ENCODE measurements at regions not wholly inside any gene's neighbourhood (a gene's known extent, or its start where the extent isn't known, plus 50 kb on each side); places are given as distances from the start of the nearest gene placed in this dataset.

DNA sequence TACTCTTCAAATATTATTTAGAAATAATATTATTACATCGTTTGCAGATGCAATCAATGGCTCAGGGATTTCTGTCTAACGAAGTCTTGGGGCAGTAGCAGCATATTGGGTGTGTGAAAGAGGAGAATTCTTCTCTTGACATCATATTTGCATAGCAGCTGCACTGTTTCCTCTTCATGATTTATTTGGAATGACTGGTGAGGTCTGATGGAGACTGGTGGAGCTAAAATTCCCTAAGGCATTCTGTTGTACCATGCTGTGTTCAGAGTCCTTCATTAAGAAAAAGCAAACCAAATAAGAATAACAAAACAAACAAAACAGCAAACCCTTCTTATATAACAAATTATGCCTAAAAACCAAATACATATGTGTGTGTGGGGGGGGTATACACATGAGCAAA is 177.6 kb downstream of the DIRAS2 start:
- TF ChIP-seq, protein P1, sequence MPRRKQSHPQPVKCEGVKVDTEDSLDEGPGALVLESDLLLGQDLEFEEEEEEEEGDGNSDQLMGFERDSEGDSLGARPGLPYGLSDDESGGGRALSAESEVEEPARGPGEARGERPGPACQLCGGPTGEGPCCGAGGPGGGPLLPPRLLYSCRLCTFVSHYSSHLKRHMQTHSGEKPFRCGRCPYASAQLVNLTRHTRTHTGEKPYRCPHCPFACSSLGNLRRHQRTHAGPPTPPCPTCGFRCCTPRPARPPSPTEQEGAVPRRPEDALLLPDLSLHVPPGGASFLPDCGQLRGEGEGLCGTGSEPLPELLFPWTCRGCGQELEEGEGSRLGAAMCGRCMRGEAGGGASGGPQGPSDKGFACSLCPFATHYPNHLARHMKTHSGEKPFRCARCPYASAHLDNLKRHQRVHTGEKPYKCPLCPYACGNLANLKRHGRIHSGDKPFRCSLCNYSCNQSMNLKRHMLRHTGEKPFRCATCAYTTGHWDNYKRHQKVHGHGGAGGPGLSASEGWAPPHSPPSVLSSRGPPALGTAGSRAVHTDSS (tag by site-specific recombination; IDR thresholded peaks at IDR 0.05), result no peak
- TF ChIP-seq PRDM1 (tag by site-specific recombination; IDR thresholded peaks at IDR 0.05), result no peak
- no peak for TF ChIP-seq ZFP37 (tag by site-specific recombination; IDR thresholded peaks at IDR 0.05)
- TF ChIP-seq, protein P2, sequence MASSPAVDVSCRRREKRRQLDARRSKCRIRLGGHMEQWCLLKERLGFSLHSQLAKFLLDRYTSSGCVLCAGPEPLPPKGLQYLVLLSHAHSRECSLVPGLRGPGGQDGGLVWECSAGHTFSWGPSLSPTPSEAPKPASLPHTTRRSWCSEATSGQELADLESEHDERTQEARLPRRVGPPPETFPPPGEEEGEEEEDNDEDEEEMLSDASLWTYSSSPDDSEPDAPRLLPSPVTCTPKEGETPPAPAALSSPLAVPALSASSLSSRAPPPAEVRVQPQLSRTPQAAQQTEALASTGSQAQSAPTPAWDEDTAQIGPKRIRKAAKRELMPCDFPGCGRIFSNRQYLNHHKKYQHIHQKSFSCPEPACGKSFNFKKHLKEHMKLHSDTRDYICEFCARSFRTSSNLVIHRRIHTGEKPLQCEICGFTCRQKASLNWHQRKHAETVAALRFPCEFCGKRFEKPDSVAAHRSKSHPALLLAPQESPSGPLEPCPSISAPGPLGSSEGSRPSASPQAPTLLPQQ (tag by site-specific recombination; IDR thresholded peaks at IDR 0.05), result no peak
- TF ChIP-seq ZNF768 (tag by site-specific recombination; IDR thresholded peaks at IDR 0.05), result no peak
- TF ChIP-seq KLF7 (tag by site-specific recombination; IDR thresholded peaks at IDR 0.05; ENCODE audit: borderline replicate concordance), result no peak
- TF ChIP-seq EGR2 (tag by site-specific recombination; IDR thresholded peaks at IDR 0.05; ENCODE audit: low read depth), result no peak
- no peak for TF ChIP-seq ZNF292 (tag by site-specific recombination; IDR thresholded peaks at IDR 0.05; ENCODE audit: borderline replicate concordance, low read depth)
- TF ChIP-seq, protein P3, sequence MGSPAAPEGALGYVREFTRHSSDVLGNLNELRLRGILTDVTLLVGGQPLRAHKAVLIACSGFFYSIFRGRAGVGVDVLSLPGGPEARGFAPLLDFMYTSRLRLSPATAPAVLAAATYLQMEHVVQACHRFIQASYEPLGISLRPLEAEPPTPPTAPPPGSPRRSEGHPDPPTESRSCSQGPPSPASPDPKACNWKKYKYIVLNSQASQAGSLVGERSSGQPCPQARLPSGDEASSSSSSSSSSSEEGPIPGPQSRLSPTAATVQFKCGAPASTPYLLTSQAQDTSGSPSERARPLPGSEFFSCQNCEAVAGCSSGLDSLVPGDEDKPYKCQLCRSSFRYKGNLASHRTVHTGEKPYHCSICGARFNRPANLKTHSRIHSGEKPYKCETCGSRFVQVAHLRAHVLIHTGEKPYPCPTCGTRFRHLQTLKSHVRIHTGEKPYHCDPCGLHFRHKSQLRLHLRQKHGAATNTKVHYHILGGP (tag by site-specific recombination; IDR thresholded peaks at IDR 0.05), result no peak
- no peak for TF ChIP-seq ZNF354C (tag by site-specific recombination; IDR thresholded peaks at IDR 0.05; ENCODE audit: borderline replicate concordance, low read depth)
- TF ChIP-seq ZNF776 (tag by site-specific recombination; IDR thresholded peaks at IDR 0.05; ENCODE audit: borderline replicate concordance), result no peak
- TF ChIP-seq, protein P4, sequence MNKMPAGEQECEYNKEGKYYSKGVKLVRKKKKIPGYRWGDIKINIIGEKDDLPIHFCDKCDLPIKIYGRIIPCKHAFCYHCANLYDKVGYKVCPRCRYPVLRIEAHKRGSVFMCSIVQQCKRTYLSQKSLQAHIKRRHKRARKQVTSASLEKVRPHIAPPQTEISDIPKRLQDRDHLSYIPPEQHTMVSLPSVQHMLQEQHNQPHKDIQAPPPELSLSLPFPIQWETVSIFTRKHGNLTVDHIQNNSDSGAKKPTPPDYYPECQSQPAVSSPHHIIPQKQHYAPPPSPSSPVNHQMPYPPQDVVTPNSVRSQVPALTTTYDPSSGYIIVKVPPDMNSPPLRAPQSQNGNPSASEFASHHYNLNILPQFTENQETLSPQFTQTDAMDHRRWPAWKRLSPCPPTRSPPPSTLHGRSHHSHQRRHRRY (tag by site-specific recombination; IDR thresholded peaks at IDR 0.05), result no peak
- TF ChIP-seq ZNF324 (tag by site-specific recombination; IDR thresholded peaks at IDR 0.05), result no peak
- no peak for TF ChIP-seq ZNF544 (tag by site-specific recombination; IDR thresholded peaks at IDR 0.05)
- TF ChIP-seq ZNF837 (tag by site-specific recombination; IDR thresholded peaks at IDR 0.05), result no peak
- TF ChIP-seq ZFP3 (tag by site-specific recombination; IDR thresholded peaks at IDR 0.05; ENCODE audit: low read depth), result no peak
- no peak for TF ChIP-seq ZNF701 (tag by site-specific recombination; IDR thresholded peaks at IDR 0.05)
- TF ChIP-seq, protein P5, sequence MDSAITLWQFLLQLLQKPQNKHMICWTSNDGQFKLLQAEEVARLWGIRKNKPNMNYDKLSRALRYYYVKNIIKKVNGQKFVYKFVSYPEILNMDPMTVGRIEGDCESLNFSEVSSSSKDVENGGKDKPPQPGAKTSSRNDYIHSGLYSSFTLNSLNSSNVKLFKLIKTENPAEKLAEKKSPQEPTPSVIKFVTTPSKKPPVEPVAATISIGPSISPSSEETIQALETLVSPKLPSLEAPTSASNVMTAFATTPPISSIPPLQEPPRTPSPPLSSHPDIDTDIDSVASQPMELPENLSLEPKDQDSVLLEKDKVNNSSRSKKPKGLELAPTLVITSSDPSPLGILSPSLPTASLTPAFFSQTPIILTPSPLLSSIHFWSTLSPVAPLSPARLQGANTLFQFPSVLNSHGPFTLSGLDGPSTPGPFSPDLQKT (IDR thresholded peaks at IDR 0.05; ENCODE audit: borderline replicate concordance, low read depth, low read length), result no peak
- TF ChIP-seq ZNF626 (tag by site-specific recombination; IDR thresholded peaks at IDR 0.05), result no peak
- Histone ChIP-seq H3K4me1 (ENCODE audit: control insufficient read depth, insufficient read depth, low read length) (no peaks in the 10 kb centered on the region), H3K27ac (ENCODE audit: extremely low read depth, low read depth, low read length) (no peak overlapping the region), H3K36me3 (ENCODE audit: control insufficient read depth in 2 of 2, insufficient read depth in 1 of 2, low read length in 2 of 2) (no peaks in the 10 kb centered on the region), H3K9me3 (ENCODE audit: control insufficient read depth, insufficient read depth, low read depth, low read length) (no peaks in the 10 kb centered on the region), H3K4me3 (ENCODE audit: low read depth, low read length) (no peak overlapping the region)
- ChIA-PET POLR2A (no interaction called here), CTCF (no interaction called here)

DNA sequence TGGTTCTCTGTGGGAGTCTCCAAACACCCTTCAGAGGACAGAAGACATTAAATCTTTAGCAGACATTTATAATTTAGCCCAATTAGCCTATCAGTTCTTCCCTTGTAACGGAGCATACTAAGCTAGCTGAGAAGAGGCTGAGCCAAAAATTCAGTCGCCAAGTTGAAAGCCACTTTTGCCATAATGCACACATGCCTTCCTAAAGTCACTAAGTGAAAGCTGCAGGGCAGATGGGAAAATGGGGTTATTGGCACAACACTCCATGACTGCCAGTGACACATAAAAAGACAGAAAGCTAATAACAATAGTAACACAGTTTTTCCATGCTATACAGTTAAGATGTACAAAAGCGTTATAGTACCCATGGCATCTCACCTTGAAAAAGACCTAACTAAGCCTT is 176.2 kb downstream of the DIRAS2 start:
- POLR2A ChIA-PET, result no interaction called here
- Histone ChIP-seq H3K27ac (ENCODE audit: extremely low read depth, low read depth, low read length) (no peak overlapping the region), H3K4me3 (ENCODE audit: low read depth, low read length) (no peak overlapping the region), H3K9me3 (ENCODE audit: control insufficient read depth, insufficient read depth, low read depth, low read length) (no peaks in the 10 kb centered on the region), H3K4me1 (ENCODE audit: control insufficient read depth, insufficient read depth, low read length) (no peaks in the 10 kb centered on the region), H3K36me3 (ENCODE audit: control insufficient read depth in 2 of 2, insufficient read depth in 1 of 2, low read length in 2 of 2) (no peaks in the 10 kb centered on the region)
- CTCF ChIA-PET, result interaction anchor here (0.5 kb wide), 1 partner anchor 228 kb away, joined by 6 read pairs; no protein-coding TSS in a partner anchor
- no peak for TF ChIP-seq OVOL3 (tag by site-specific recombination; IDR thresholded peaks at IDR 0.05)
- no peak for TF ChIP-seq ZNF157 (tag by site-specific recombination; IDR thresholded peaks at IDR 0.05)
- no peak for TF ChIP-seq ZNF37A (tag by site-specific recombination; IDR thresholded peaks at IDR 0.05)
- no peak for TF ChIP-seq ZNF133 (tag by site-specific recombination; IDR thresholded peaks at IDR 0.05)
- TF ChIP-seq, protein P6, sequence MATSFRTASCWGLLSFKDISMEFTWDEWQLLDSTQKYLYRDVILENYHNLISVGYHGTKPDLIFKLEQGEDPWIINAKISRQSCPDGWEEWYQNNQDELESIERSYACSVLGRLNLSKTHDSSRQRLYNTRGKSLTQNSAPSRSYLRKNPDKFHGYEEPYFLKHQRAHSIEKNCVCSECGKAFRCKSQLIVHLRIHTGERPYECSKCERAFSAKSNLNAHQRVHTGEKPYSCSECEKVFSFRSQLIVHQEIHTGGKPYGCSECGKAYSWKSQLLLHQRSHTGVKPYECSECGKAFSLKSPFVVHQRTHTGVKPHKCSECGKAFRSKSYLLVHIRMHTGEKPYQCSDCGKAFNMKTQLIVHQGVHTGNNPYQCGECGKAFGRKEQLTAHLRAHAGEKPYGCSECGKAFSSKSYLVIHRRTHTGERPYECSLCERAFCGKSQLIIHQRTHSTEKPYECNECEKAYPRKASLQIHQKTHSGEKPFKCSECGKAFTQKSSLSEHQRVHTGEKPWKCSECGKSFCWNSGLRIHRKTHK (tag by site-specific recombination; IDR thresholded peaks at IDR 0.05), result no peak
- no peak for TF ChIP-seq ZFP69B (tag by site-specific recombination; IDR thresholded peaks at IDR 0.05)
- TF ChIP-seq ZBTB20 (tag by site-specific recombination; IDR thresholded peaks at IDR 0.05), result no peak
- no peak for TF ChIP-seq ZNF585B (tag by site-specific recombination; IDR thresholded peaks at IDR 0.05)
